Testis (tissue), 2 donors: ENCODE measurements at regions not wholly inside any gene's neighbourhood (a gene's known extent, or its start where the extent isn't known, plus 50 kb on each side); places are given as distances from the start of the nearest gene placed in this dataset.

Experiments
- CTCF ChIP-seq, 3 experiments: fragments of 450-650 bp in 2 of 3; fragments of 200-600 bp in 1 of 3; sonication (generic) in 1 of 3; IDR thresholded peaks; one replicate each; pipeline ENCODE4 v1.5.1; 2016 to 2019; ENCODE audit warnings: antibody characterized with exemption in 3 of 3, mild to moderate bottlenecking in 2 of 3, moderate library complexity in 1 of 3
- POLR2A ChIP-seq: fragments of 450-650 bp; IDR thresholded peaks from one replicate; pipeline ENCODE4 v1.6.1; 2017; ENCODE audit warnings: antibody characterized with exemption, mild to moderate bottlenecking, moderate library complexity

GRCh38 chr15:94587113-94587512 is 355.8 kb downstream of the MCTP2 start:
- TF ChIP-seq CTCF (IDR thresholded peaks at IDR 0.05) (no peak), POLR2A (no peak)
